ENCODE measurements at regions not wholly inside any gene's neighbourhood (a gene's known extent, or its start where the extent isn't known, plus 50 kb on each side); places are given as distances from the start of the nearest gene placed in this dataset.

- TF ChIP-seq POLR2A (IDR thresholded peaks at IDR 0.05; ENCODE audit: low read depth, low read length) (no peak), TAF1 (IDR thresholded peaks at IDR 0.05; ENCODE audit: low read depth, low read length) (no peak), POLR2AphosphoS5 (IDR thresholded peaks at IDR 0.05; ENCODE audit: low read depth, low read length) (no peak)
These were observed 115.5 kb upstream of the ATP8B1 start for GRCh38 chr18:57918601-57919000.
